GM21825 (cell line): ENCODE measurements at regions not wholly inside any gene's neighbourhood (a gene's known extent, or its start where the extent isn't known, plus 50 kb on each side); places are given as distances from the start of the nearest gene placed in this dataset.

Experiments
- ATAC-seq: cut with Tn5 transposase; IDR thresholded peaks from one replicate; pipeline ENCODE4 v1.9.1; 2021; ENCODE audit warnings: mild to moderate bottlenecking, moderate library complexity; ENCODE audit not compliant: unreplicated experiment

GRCh38 chr17:71110326-71110725, 941.0 kb downstream of the KCNJ2 start:
- no peak for ATAC-seq

GRCh38 chr17:71111460-71111859, 942.1 kb downstream of the KCNJ2 start:
- ATAC-seq = no peak

- ATAC-seq = no peak
These were observed 942.6 kb downstream of the KCNJ2 start for GRCh38 chr17:71111934-71112333.

- no peak for ATAC-seq
These were observed 944.0 kb downstream of the KCNJ2 start for GRCh38 chr17:71113347-71113746.

GRCh38 chr17:71114911-71115668, 945.8 kb downstream of the KCNJ2 start:
- no peak for ATAC-seq

- no peak for ATAC-seq
These were observed 946.3 kb downstream of the KCNJ2 start for GRCh38 chr17:71115669-71115972.

- ATAC-seq = no peak
These were observed 948.1 kb downstream of the KCNJ2 start for GRCh38 chr17:71117466-71117865.

GRCh38 chr17:71118039-71118438, 948.7 kb downstream of the KCNJ2 start:
- ATAC-seq = no peak

GRCh38 chr17:71127416-71127815, 958.1 kb downstream of the KCNJ2 start:
- no peak for ATAC-seq

GRCh38 chr17:71142333-71142732, 973.0 kb downstream of the KCNJ2 start:
- no peak for ATAC-seq

- no peak for ATAC-seq
These were observed 975.3 kb upstream of the SOX9 start for GRCh38 chr17:71145486-71145885.

- no peak for ATAC-seq
These were observed 972.9 kb upstream of the SOX9 start for GRCh38 chr17:71147906-71148305.

GRCh38 chr17:71149607-71150006, 971.2 kb upstream of the SOX9 start:
- no peak for ATAC-seq

- ATAC-seq = no peak
These were observed 963.5 kb upstream of the SOX9 start for GRCh38 chr17:71157297-71157696.

- ATAC-seq = no peak
These were observed 962.4 kb upstream of the SOX9 start for GRCh38 chr17:71158437-71158836.

GRCh38 chr17:71163121-71163812, 957.6 kb upstream of the SOX9 start:
- ATAC-seq = no peak

GRCh38 chr17:71163813-71164122, 957.1 kb upstream of the SOX9 start:
- no peak for ATAC-seq

- ATAC-seq = no peak
These were observed 956.3 kb upstream of the SOX9 start for GRCh38 chr17:71164561-71164960.

- no peak for ATAC-seq
These were observed 954.5 kb upstream of the SOX9 start for GRCh38 chr17:71166311-71166710.

- ATAC-seq = no peak
These were observed 952.6 kb upstream of the SOX9 start for GRCh38 chr17:71168053-71168741.

- ATAC-seq = no peak
These were observed 950.8 kb upstream of the SOX9 start for GRCh38 chr17:71170070-71170469.

GRCh38 chr17:71171270-71171669, 949.5 kb upstream of the SOX9 start:
- ATAC-seq = no peak
